H1 (cell line): ENCODE measurements at regions not wholly inside any gene's neighbourhood (a gene's known extent, or its start where the extent isn't known, plus 50 kb on each side); places are given as distances from the start of the nearest gene placed in this dataset.

Experiments
- CTCF ChIA-PET: fragments of 300-600 bp; sonication (Branson Sonifier 250); formaldehyde crosslinking; loops from one replicate; lab custom pipeline; 2021; ENCODE audit not compliant: partially characterized antibody; lab: Charles Lee
- POLR2A ChIA-PET: fragments of 300-600 bp; sonication (Branson Sonifier 250); formaldehyde crosslinking; loops from one replicate; lab custom pipeline; 2021; ENCODE audit warnings: inconsistent platforms; ENCODE audit not compliant: partially characterized antibody; lab: Charles Lee
- DNase-seq, 2 experiments: peaks; one replicate each; pipeline versions ENCODE4 v3.0.0 to v3.0.0-alpha.2; 2010 to 2022; ENCODE audit warnings: low spot score in 2 of 2, low read depth in 1 of 2, mixed read lengths in 1 of 2
- FAIRE-seq: peaks from 2 replicates; lab custom pipeline; 2011; peaks lifted over from hg19 to GRCh38; lab: Jason Lieb, UNC
- H2AFZ ChIP-seq: 2 replicates; pipeline ENCODE4 v1.8.1; 2012; ENCODE audit warnings: low read length, inconsistent platforms
- H2AK5ac ChIP-seq: 2 replicates; pipeline ENCODE4 v1.6.1; 2013; ENCODE audit warnings: low read depth, low read length
- H2BK120ac ChIP-seq: replicated peaks from 2 replicates; pipeline ENCODE3; 2013; ENCODE audit warnings: low read depth, low read length, inconsistent platforms
- H2BK12ac ChIP-seq: 2 replicates; pipeline ENCODE4 v1.6.1; 2013; ENCODE audit warnings: low read depth, low read length
- H2BK15ac ChIP-seq: 2 replicates; pipeline ENCODE4 v1.6.1; 2013; ENCODE audit warnings: low read length
- H2BK20ac ChIP-seq: 2 replicates; pipeline ENCODE4 v1.6.1; 2013; ENCODE audit warnings: low read length
- H2BK5ac ChIP-seq: 2 replicates; pipeline ENCODE4 v1.6.1; 2013; ENCODE audit warnings: low read depth, low read length
- H3K14ac ChIP-seq: 2 replicates; pipeline ENCODE4 v1.6.1; 2013; ENCODE audit warnings: inconsistent platforms; ENCODE audit not compliant: insufficient read length
- H3K18ac ChIP-seq: 2 replicates; pipeline ENCODE4 v1.6.1; 2013; ENCODE audit warnings: low read length; ENCODE audit errors: extremely low read depth
- H3K23ac ChIP-seq: 2 replicates; pipeline ENCODE4 v1.6.1; 2013; ENCODE audit warnings: inconsistent platforms; ENCODE audit not compliant: insufficient read length
- H3K23me2 ChIP-seq: 2 replicates; pipeline ENCODE4 v1.6.1; 2013; ENCODE audit warnings: low read depth, low read length
- H3K27ac ChIP-seq: 2 replicates; pipeline ENCODE4 v1.6.1; 2011; ENCODE audit warnings: low read depth, low read length, inconsistent platforms
- H3K27me3 ChIP-seq, 4 experiments: replicated peaks in 1 of 4; 1 replicate in 1 of 4; 2 replicates in 3 of 4; pipeline versions ENCODE4 v1.6.1 to v1.8.1; 2011 to 2013; ENCODE audit warnings: low read length in 3 of 4, mild to moderate bottlenecking in 3 of 4, inconsistent platforms in 2 of 4, mixed read lengths in 2 of 4, moderate library complexity in 1 of 4; ENCODE audit not compliant: control insufficient read depth in 3 of 4, insufficient read depth in 3 of 4; ENCODE audit errors: extremely low read depth in 1 of 4
- H3K36me3 ChIP-seq, 4 experiments: 2 replicates each; pipeline versions ENCODE4 v1.6.1 to v1.8.1; 2011 to 2013; ENCODE audit warnings: mild to moderate bottlenecking in 4 of 4, low read length in 3 of 4, moderate library complexity in 2 of 4, control low read depth in 1 of 4, inconsistent platforms in 1 of 4; ENCODE audit not compliant: insufficient read depth in 4 of 4, control insufficient read depth in 2 of 4
- H3K4ac ChIP-seq: replicated peaks from 2 replicates; pipeline ENCODE3; 2013; ENCODE audit warnings: low read length, low read depth, mixed read lengths, inconsistent platforms; ENCODE audit not compliant: insufficient read length
- H3K4me1 ChIP-seq, 4 experiments: replicated peaks in 1 of 4; 1 replicate in 1 of 4; 2 replicates in 3 of 4; pipeline versions ENCODE4 v1.6.1 to v1.8.1; 2011 to 2013; ENCODE audit warnings: low read length in 3 of 4, inconsistent platforms in 2 of 4, mixed read lengths in 1 of 4; ENCODE audit not compliant: insufficient read depth in 4 of 4, control insufficient read depth in 3 of 4
- H3K4me2 ChIP-seq, 2 experiments: 2 replicates each; pipeline versions ENCODE4 v1.6.1 to v1.8.1; 2011 to 2013; ENCODE audit warnings: low read depth in 2 of 2, low read length in 2 of 2, control low read depth in 1 of 2, inconsistent platforms in 1 of 2, mild to moderate bottlenecking in 1 of 2; ENCODE audit not compliant: insufficient read depth in 1 of 2
- H3K4me3 ChIP-seq, 4 experiments: fragments of 200-600, 300-600 bp in 1 of 4; sonication (generic), shearing (Covaris generic), sonication (Bioruptor Twin) in 1 of 4; 2 replicates each; pipeline versions ENCODE4 v1.5.1 to v1.8.1; 2011 to 2016; ENCODE audit warnings: low read length in 4 of 4, low read depth in 3 of 4, control low read depth in 2 of 4, inconsistent platforms in 2 of 4, mild to moderate bottlenecking in 2 of 4, mixed read lengths in 1 of 4, moderate library complexity in 1 of 4; ENCODE audit not compliant: insufficient read depth in 2 of 4; ENCODE audit errors: extremely low read depth in 1 of 4
- H3K56ac ChIP-seq: replicated peaks from 2 replicates; pipeline ENCODE3; 2013; ENCODE audit warnings: low read depth, mild to moderate bottlenecking, mixed read lengths, low read length, inconsistent platforms; ENCODE audit not compliant: insufficient read length
- H3K79me1 ChIP-seq: 2 replicates; pipeline ENCODE4 v1.6.1; 2013; ENCODE audit warnings: low read depth, low read length, control low read depth
- H3K79me2 ChIP-seq, 2 experiments: 2 replicates each; pipeline versions ENCODE4 v1.6.1 to v1.8.1; 2012 to 2013; ENCODE audit warnings: low read length in 2 of 2, mild to moderate bottlenecking in 2 of 2, inconsistent platforms in 1 of 2; ENCODE audit not compliant: insufficient read depth in 2 of 2, control insufficient read depth in 1 of 2
- H3K9ac ChIP-seq, 4 experiments: replicated peaks in 1 of 4; 1 replicate in 1 of 4; 2 replicates in 3 of 4; pipeline versions ENCODE4 v1.6.1 to v1.8.1; 2011 to 2013; ENCODE audit warnings: low read depth in 3 of 4, low read length in 3 of 4, control low read depth in 2 of 4, mild to moderate bottlenecking in 2 of 4, moderate library complexity in 2 of 4, inconsistent platforms in 1 of 4; ENCODE audit errors: extremely low read depth in 1 of 4
- H3K9me3 ChIP-seq, 2 experiments: 2 replicates each; pipeline versions ENCODE4 v1.6.1 to v1.8.1; 2012 to 2013; ENCODE audit warnings: mild to moderate bottlenecking in 2 of 2, moderate library complexity in 2 of 2, control low read depth in 1 of 2, inconsistent platforms in 1 of 2, low read depth in 1 of 2, low read length in 1 of 2, mixed read lengths in 1 of 2; ENCODE audit not compliant: insufficient read depth in 2 of 2
- H4K20me1 ChIP-seq, 2 experiments: replicated peaks in 1 of 2; 2 replicates each; pipeline versions ENCODE3 to v1.8.1; 2011 to 2013; ENCODE audit warnings: inconsistent platforms in 2 of 2, low read length in 2 of 2, mild to moderate bottlenecking in 1 of 2; ENCODE audit not compliant: insufficient read depth in 2 of 2, control insufficient read depth in 1 of 2
- H4K5ac ChIP-seq: 2 replicates; pipeline ENCODE4 v1.6.1; 2013; ENCODE audit warnings: low read length, low read depth, mixed read lengths, inconsistent platforms; ENCODE audit not compliant: insufficient read length
- H4K8ac ChIP-seq: 2 replicates; pipeline ENCODE4 v1.8.0; 2013; ENCODE audit warnings: mild to moderate bottlenecking, moderate library complexity, low read length, inconsistent platforms; ENCODE audit not compliant: insufficient read depth; ENCODE audit errors: extremely low read depth
- H4K91ac ChIP-seq: replicated peaks from 2 replicates; pipeline ENCODE3; 2013; ENCODE audit warnings: low read length, mixed read lengths, inconsistent platforms; ENCODE audit not compliant: insufficient read length
- FOSL1 ChIP-seq: IDR thresholded peaks from 2 replicates; pipeline ENCODE4 v1.6.1; 2011; ENCODE audit warnings: mild to moderate bottlenecking, low read depth, low read length, moderate library complexity; ENCODE audit not compliant: insufficient read depth
- KDM5A ChIP-seq: fragments of 200-600 bp; IDR thresholded peaks from 2 replicates; pipeline ENCODE4 v1.7.1; 2012; ENCODE audit warnings: mild to moderate bottlenecking, low read length, inconsistent platforms, mixed read lengths
- TCF12 ChIP-seq: IDR thresholded peaks from 2 replicates; pipeline ENCODE4 v1.6.1; 2011; ENCODE audit warnings: low read depth, mild to moderate bottlenecking, low read length
- WGBS, 2 experiments: shearing (Covaris generic) in 1 of 2; methylation state at CpG; one replicate each; pipeline versions ENCODE4 v1.1.6 to v1.1.7; 2013 to 2015; ENCODE audit warnings: low lambda C conversion rate in 2 of 2, mixed read lengths in 2 of 2, inconsistent platforms in 1 of 2, low coverage in 1 of 2, missing lambda C conversion rate in 1 of 2; ENCODE audit not compliant: insufficient replicate concordance in 2 of 2, insufficient coverage in 1 of 2, insufficient read length in 1 of 2; ENCODE audit errors: extremely low coverage in 1 of 2, missing lambda C conversion rate in 1 of 2; 5-methylcytosine and 5-hydroxymethylcytosine counted together

DNA sequence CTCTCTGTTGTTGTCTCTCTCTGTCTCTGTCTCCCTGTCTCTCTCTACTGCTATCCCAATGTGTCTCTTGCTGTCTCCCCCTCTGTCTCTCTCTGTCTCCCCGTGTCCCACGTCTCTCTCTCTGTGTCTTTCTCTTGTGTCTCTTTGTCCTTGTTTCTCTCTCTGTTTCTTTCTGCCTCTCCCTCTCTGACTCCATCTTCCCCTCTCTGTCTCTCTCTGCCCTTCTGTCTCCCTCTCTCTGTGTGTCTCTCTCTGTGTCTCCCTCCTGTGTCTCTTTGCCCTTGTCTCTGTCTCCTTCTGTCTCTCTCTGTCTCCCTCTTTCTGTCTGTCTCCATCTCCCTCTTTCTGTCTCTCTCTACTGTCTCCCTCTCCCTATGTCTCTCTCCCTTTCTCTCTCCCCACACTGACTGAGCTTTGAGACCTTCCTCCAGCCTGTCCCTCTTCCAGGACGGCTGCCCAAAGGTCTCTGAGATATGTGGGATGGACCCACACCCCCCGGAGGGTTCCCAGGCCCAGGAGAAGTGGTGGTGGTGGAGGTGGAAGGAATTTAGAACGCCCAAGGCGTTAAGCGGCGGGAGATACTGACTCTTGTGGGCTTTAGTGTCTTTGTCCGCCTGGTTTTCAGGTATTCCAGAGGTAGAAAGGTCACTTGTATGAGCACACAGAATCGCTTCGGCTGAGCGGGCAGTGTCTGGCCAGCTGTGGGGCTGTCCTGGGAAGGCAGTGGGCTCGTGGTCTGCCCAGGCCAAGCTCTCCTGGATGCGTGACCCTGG lies 65.5 kb upstream of the CCND1 start:
- CTCF ChIA-PET: interaction anchor here (1.0 to 1.1 kb wide), 2 partner anchors 14 to 69 kb away, joined by 3 read pairs; no protein-coding TSS in a partner anchor
- POLR2A ChIA-PET: no interaction called here

More for the DNA sequence above, 65.5 kb upstream of the CCND1 start:
- H3K14ac ChIP-seq: no peak overlapping the region
- no peak overlapping the region for H2BK5ac ChIP-seq
- H3K4me1 ChIP-seq: no peaks in the 10 kb centered on the region
- no peak overlapping the region for H3K9ac ChIP-seq
- WGBS, 2 experiments: 93% methylated on average over 14 of the region's 14 CpGs; no CpG with 5 or more reads in 1 of the 2 experiments
- H3K4ac ChIP-seq: no peak overlapping the region
- no peak overlapping the region for H2BK20ac ChIP-seq
- no peaks in the 10 kb centered on the region for H3K79me2 ChIP-seq
- no peak for DNase-seq
- no peak overlapping the region for H2AFZ ChIP-seq
- H3K23ac ChIP-seq: no peak overlapping the region
- no peak overlapping the region for H2AK5ac ChIP-seq
- H3K9me3 ChIP-seq: no peaks in the 10 kb centered on the region
- H2BK12ac ChIP-seq: no peak overlapping the region
- FAIRE-seq: no peak
- H3K27ac ChIP-seq: no peak overlapping the region
- no peaks in the 10 kb centered on the region for H3K27me3 ChIP-seq
- H3K18ac ChIP-seq: no peak overlapping the region
- no peaks in the 10 kb centered on the region for H3K79me1 ChIP-seq
- 0 out of 2 replicates have a peak overlapping the region, but pooled peaks have one; percentile 46 for H2BK15ac ChIP-seq
- no peaks in the 10 kb centered on the region for H3K36me3 ChIP-seq
- H3K23me2 ChIP-seq: no peaks in the 10 kb centered on the region
- H3K4me3 ChIP-seq: no peak overlapping the region
- H3K4me2 ChIP-seq: no peak overlapping the region
- no peak overlapping the region for H2BK120ac ChIP-seq
- no peaks in the 10 kb centered on the region for H4K20me1 ChIP-seq
- H3K56ac ChIP-seq: no peak overlapping the region
- no peak overlapping the region for H4K5ac ChIP-seq
- H4K8ac ChIP-seq: no peak overlapping the region; the same call in 1 of the 2 replicates
- TF ChIP-seq FOSL1 (no peak), TCF12 (no peak), KDM5A (no peak)
- H4K91ac ChIP-seq: no peak overlapping the region
